AG09319 (cell line): ENCODE measurements at regions not wholly inside any gene's neighbourhood (a gene's known extent, or its start where the extent isn't known, plus 50 kb on each side); places are given as distances from the start of the nearest gene placed in this dataset.

Experiments
- DNase-seq: peaks from one replicate; pipeline ENCODE4 v3.0.0-alpha.2; 2010; ENCODE audit warnings: low read depth; ENCODE audit errors: extremely low read depth
- TF ChIP-seq, protein P1 (sequence below): IDR thresholded peaks from 2 replicates; pipeline ENCODE4 v1.5.1; 2011; ENCODE audit warnings: low read depth, mild to moderate bottlenecking, inconsistent platforms, low read length, moderate library complexity

DNA sequence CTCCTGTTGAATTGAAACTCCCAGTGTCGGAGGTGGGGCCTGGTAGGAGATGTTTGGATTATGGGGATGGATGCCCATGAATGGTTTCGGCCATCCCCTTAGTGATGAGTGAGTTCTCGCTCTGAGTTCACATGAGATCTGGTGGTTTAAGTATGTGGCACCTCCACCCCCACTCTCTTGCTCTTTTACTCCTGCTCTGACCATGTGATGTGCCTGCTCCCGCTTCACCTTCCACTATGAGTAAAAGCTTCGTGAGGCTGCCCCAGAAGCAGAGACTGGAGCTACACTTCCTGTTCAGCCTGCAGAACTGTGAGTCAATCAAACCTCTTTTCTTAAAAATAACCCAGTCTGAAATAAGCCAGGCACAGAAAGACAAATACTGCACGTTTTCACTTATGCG lies 512.4 kb downstream of the HS3ST4 start:
- DNase-seq, result no peak
- TF ChIP-seq, protein P1, sequence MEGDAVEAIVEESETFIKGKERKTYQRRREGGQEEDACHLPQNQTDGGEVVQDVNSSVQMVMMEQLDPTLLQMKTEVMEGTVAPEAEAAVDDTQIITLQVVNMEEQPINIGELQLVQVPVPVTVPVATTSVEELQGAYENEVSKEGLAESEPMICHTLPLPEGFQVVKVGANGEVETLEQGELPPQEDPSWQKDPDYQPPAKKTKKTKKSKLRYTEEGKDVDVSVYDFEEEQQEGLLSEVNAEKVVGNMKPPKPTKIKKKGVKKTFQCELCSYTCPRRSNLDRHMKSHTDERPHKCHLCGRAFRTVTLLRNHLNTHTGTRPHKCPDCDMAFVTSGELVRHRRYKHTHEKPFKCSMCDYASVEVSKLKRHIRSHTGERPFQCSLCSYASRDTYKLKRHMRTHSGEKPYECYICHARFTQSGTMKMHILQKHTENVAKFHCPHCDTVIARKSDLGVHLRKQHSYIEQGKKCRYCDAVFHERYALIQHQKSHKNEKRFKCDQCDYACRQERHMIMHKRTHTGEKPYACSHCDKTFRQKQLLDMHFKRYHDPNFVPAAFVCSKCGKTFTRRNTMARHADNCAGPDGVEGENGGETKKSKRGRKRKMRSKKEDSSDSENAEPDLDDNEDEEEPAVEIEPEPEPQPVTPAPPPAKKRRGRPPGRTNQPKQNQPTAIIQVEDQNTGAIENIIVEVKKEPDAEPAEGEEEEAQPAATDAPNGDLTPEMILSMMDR, result no peak

DNA sequence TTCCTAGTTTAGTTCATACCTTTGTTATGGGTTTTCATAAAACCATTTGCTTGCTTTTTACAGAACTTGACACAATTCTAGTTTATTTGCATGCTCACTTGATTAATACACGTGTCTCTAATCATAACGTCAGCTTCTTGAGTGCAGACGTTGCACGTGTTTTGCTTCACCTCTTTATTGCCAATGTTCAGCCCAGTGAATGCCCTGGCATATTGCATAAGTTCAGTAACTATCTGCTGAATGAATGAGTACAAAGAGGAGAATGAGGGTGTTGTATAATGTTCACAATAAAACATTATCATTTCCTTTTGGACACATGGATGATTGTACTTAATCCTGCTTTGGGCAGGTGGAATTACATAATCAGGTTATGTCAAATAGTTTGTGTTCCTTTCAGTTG lies 519.8 kb downstream of the HS3ST4 start:
- no peak for DNase-seq
- TF ChIP-seq, protein P1, result no peak

DNA sequence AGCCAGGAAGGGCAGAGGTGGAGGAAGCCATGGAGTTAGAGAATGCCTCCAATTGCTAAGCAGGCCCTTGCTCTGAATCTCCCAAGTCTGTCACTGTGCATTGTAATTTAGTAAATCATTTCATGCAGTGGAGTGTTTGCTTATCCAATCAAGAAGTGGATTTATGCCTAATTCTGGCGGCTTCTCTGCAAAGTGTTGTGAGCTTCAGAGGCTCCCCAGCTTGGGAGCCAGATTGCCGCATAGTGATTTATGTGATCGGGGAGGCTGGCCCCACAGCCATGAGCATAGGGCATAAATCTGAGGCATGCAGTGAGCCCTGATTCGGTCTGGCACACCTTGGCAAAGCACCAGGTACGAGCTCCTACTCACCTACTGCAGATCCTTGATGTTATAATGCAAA lies 520.8 kb downstream of the HS3ST4 start:
- no peak for DNase-seq

DNA sequence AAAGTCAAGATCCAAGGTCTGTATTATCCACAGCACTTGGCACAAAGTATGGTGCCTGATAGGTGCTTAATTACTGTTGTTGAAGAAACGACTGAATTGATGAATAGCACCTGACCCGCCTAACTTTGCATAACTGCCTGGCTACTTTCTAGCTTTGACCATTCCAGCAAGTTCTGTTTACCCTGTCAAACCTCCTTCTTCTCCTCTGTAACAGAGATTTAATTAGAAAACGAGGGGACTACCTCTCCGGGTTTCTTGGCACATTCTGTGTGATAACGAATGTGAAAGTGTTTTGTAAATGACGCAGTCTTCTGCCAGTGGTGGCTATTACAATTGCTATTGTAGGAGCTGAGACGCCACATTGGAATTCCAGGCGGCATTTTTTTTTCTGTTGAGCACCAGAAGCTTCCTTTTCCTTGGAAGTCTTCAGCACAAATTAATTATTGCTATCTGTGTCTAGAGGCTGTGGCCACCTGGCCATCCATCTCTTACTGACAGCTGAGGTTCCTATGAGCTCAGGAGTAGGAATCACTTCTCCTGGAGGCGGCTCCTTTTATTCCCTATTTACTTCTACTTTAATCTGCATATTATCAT lies 522.9 kb downstream of the HS3ST4 start:
- TF ChIP-seq, protein P1, result no peak
- DNase-seq, result no peak

More for the DNA sequence above, 520.8 kb downstream of the HS3ST4 start:
- TF ChIP-seq, protein P1, result no peak

DNA sequence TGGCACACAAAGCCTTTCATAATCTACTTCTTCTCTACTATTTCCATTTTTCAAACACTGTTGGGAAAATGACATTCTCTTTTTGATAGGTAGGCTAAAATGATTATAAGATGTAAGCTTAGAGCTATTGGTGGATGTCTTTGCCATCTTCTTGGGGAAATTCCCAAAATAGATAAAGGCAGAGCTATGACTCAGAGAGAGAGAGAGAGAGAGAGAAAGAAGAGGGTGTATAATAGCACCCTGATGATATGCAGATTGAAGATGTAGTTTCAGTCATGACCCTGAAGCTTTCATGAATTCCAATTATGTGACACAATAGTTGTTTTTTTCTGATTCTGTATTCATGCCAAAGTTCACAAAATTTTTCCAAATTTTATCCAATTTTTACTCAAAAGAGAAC lies 529.1 kb downstream of the HS3ST4 start:
- no peak for DNase-seq
- TF ChIP-seq, protein P1, result no peak

DNA sequence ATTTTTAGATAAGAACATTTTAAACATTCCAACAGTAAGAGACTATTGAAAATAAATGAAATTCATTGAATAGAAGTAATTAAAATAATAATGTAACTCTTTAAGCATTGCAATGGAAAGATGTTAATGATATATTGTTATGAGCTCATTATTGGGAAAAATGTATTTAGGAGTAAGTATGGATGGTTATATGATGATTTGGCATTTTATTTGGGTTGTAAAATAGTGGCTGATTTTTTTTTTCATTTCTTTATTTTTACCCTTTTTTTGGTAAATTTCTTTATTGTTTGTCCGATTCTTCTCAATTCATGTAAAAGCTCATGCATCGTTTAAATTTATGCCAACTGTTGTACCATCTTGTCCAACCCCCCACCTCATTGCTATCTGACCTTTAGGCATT lies 539.9 kb downstream of the HS3ST4 start:
- TF ChIP-seq, protein P1, result no peak
- DNase-seq, result no peak

DNA sequence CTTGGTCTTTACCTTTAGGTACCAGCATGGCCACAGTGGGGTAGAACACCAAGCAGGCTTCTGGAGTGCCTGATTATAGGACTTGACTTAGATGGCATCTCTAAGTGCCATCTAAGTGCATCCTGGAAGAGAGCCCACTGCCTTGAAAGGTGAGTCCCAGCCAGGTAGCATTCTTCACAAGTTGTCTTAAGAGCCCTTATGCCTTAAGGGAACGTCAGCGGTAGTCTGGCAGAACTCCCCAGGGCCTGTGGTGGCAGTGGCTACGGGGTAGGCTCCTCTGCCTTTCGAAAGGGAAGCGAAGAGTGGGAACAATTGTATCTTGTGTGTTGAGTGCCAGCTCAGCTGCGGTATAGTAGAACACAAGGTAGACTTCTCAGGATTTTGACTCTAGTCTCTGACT lies 549.0 kb downstream of the HS3ST4 start:
- no peak for DNase-seq
- TF ChIP-seq, protein P1, result no peak
